Endothelial cell of umbilical vein (primary cell): ENCODE measurements at regions not wholly inside any gene's neighbourhood (a gene's known extent, or its start where the extent isn't known, plus 50 kb on each side); places are given as distances from the start of the nearest gene placed in this dataset.

Source experiments
- BruUV-seq: library from RNA; stranded (reverse); fragments of 400-500 nt; replicated peaks from 2 replicates; lab custom pipeline; 2021; lab: Mats Ljungman, UMichigan
- CTCF ChIA-PET: fragments of 300-600, 350-600 bp; sonication (Branson Sonifier 250); formaldehyde crosslinking; loops from one replicate; lab custom pipeline; 2021; ENCODE audit warnings: antibody characterized with exemption, inconsistent platforms; lab: Charles Lee
- POLR2A ChIA-PET: fragments of 300-600, 350-600 bp; sonication (Branson Sonifier 250); formaldehyde crosslinking; loops from one replicate; lab custom pipeline; 2021; ENCODE audit warnings: antibody characterized with exemption, inconsistent platforms; lab: Charles Lee
- DNase-seq: peaks from one replicate; pipeline ENCODE4 v3.0.0-alpha.2; 2011; ENCODE audit warnings: low read depth, low spot score
- FAIRE-seq: peaks from 2 replicates; lab custom pipeline; 2011; peaks lifted over from hg19 to GRCh38; lab: Jason Lieb, UNC
- H2AFZ ChIP-seq: 2 replicates; pipeline ENCODE4 v1.6.0; 2012; ENCODE audit warnings: low read depth, low read length, control low read depth, inconsistent platforms
- H3K27ac ChIP-seq: 2 replicates; pipeline ENCODE4 v1.5.1; 2011; ENCODE audit warnings: low read depth, mild to moderate bottlenecking, control low read depth, low read length, moderate library complexity; ENCODE audit not compliant: insufficient read depth
- H3K27me3 ChIP-seq, 2 experiments: 2 replicates each; pipeline versions ENCODE4 v1.6.0 to v1.6.1; 2011; ENCODE audit warnings: low read length in 2 of 2, mixed read lengths in 1 of 2; ENCODE audit not compliant: control insufficient read depth in 2 of 2, insufficient read depth in 2 of 2
- H3K36me3 ChIP-seq, 2 experiments: 2 replicates in 1 of 2; 3 replicates in 1 of 2; pipeline ENCODE4 v1.5.1; 2011; ENCODE audit warnings: low read length in 2 of 2, mild to moderate bottlenecking in 1 of 2, moderate library complexity in 1 of 2; ENCODE audit not compliant: control insufficient read depth in 2 of 2, insufficient read depth in 2 of 2; ENCODE audit errors: extremely low read depth in 1 of 2
- H3K4me1 ChIP-seq: 3 replicates; pipeline ENCODE4 v1.5.1; 2011; ENCODE audit warnings: mild to moderate bottlenecking, low read length; ENCODE audit not compliant: control insufficient read depth, insufficient read depth; ENCODE audit errors: extremely low read depth
- H3K4me2 ChIP-seq: 2 replicates; pipeline ENCODE4 v1.6.1; 2011; ENCODE audit warnings: low read length, control low read depth, mixed read lengths; ENCODE audit not compliant: insufficient read depth
- H3K4me3 ChIP-seq, 3 experiments: fragments of 200-600 bp in 1 of 3; sonication (generic), shearing (Covaris generic) in 1 of 3; replicated peaks in 1 of 3; 2 replicates each; pipeline ENCODE4 v1.5.1; 2011 to 2016; ENCODE audit warnings: control low read depth in 3 of 3, low read length in 3 of 3, mild to moderate bottlenecking in 2 of 3, inconsistent platforms in 1 of 3, low read depth in 1 of 3, moderate library complexity in 1 of 3; ENCODE audit not compliant: insufficient read depth in 1 of 3
- H3K79me2 ChIP-seq: 2 replicates; pipeline ENCODE4 v1.6.0; 2012; ENCODE audit warnings: low read length, inconsistent platforms; ENCODE audit not compliant: control insufficient read depth, insufficient read depth
- H3K9ac ChIP-seq: replicated peaks from 2 replicates; pipeline ENCODE3; 2011; ENCODE audit warnings: low read length, control low read depth; ENCODE audit not compliant: insufficient read depth; ENCODE audit errors: extremely low read depth
- H3K9me1 ChIP-seq: replicated peaks from 3 replicates; pipeline ENCODE4 v1.6.0; 2011; ENCODE audit warnings: mild to moderate bottlenecking, low read length; ENCODE audit not compliant: control insufficient read depth, insufficient read depth; ENCODE audit errors: extremely low read depth
- H3K9me3 ChIP-seq: replicated peaks from 2 replicates; pipeline ENCODE4 v1.5.1; 2012; ENCODE audit warnings: low read length, inconsistent platforms; ENCODE audit not compliant: control insufficient read depth, insufficient read depth
- H4K20me1 ChIP-seq: replicated peaks from 2 replicates; pipeline ENCODE3; 2011; ENCODE audit warnings: mild to moderate bottlenecking, low read length; ENCODE audit not compliant: control insufficient read depth, insufficient read depth; ENCODE audit errors: extremely low read depth
- EZH2 ChIP-seq: IDR thresholded peaks from 2 replicates; pipeline ENCODE4 v1.6.1; 2012; ENCODE audit warnings: borderline replicate concordance, low read depth, mild to moderate bottlenecking, moderate library complexity, low read length, inconsistent platforms; ENCODE audit not compliant: severe bottlenecking
- FOS ChIP-seq: IDR thresholded peaks from 2 replicates; pipeline ENCODE4 v1.6.1; 2011; ENCODE audit warnings: mild to moderate bottlenecking, low read length, moderate library complexity, borderline replicate concordance; ENCODE audit not compliant: insufficient read depth
- GATA2 ChIP-seq: IDR thresholded peaks from 2 replicates; pipeline ENCODE4 v1.7.0; 2011; ENCODE audit warnings: low read depth, mild to moderate bottlenecking, moderate library complexity, mixed read lengths, low read length; ENCODE audit not compliant: insufficient read length, insufficient read depth
- JUN ChIP-seq: IDR thresholded peaks from 2 replicates; pipeline ENCODE4 v1.6.1; 2011; ENCODE audit warnings: borderline replicate concordance, low read depth; ENCODE audit not compliant: insufficient read length, insufficient read depth
- MYC ChIP-seq: IDR thresholded peaks from one replicate; pipeline ENCODE4 v1.6.1; 2011; ENCODE audit warnings: mild to moderate bottlenecking, low read depth, low read length
- POLR2A ChIP-seq: IDR thresholded peaks from 2 replicates; pipeline ENCODE4 v1.6.1; 2012; ENCODE audit warnings: low read depth, mild to moderate bottlenecking, control low read depth, low read length
- POLR2AphosphoS5 ChIP-seq: IDR thresholded peaks from 2 replicates; pipeline ENCODE4 v1.6.1; 2012; ENCODE audit warnings: low read depth, mild to moderate bottlenecking, control low read depth, low read length, moderate library complexity; ENCODE audit not compliant: insufficient read depth
- dilution Hi-C: fragments of 300-500 bp; cut with MboI; formaldehyde crosslinking; loops from one replicate; pipeline ENCODE4 v1.15.0; 2019; ENCODE audit warnings: low sequenced_read_pairs; ENCODE audit not compliant: extremely low pct_ligation_motif_present
- intact Hi-C: fragments of 100-400 bp; cut with micrococcal nuclease; formaldehyde crosslinking; loops from one replicate; pipeline ENCODE4 v1.10.0; 2022
- TF ChIP-seq, protein P1 (sequence below), 2 donors: IDR thresholded peaks; 1 replicate in 1 of 2; 2 replicates in 1 of 2; pipeline ENCODE4 v1.5.1; 2011; ENCODE audit warnings: low read length in 2 of 2, mild to moderate bottlenecking in 2 of 2, moderate library complexity in 2 of 2, control low read depth in 1 of 2, inconsistent platforms in 1 of 2, low read depth in 1 of 2; ENCODE audit not compliant: insufficient read depth in 1 of 2; ENCODE audit errors: extremely low read depth in 1 of 2
- TF ChIP-seq, protein P2 (sequence below): IDR thresholded peaks from 2 replicates; pipeline ENCODE4 v1.6.1; 2011; ENCODE audit not compliant: insufficient read depth, insufficient read length

DNA sequence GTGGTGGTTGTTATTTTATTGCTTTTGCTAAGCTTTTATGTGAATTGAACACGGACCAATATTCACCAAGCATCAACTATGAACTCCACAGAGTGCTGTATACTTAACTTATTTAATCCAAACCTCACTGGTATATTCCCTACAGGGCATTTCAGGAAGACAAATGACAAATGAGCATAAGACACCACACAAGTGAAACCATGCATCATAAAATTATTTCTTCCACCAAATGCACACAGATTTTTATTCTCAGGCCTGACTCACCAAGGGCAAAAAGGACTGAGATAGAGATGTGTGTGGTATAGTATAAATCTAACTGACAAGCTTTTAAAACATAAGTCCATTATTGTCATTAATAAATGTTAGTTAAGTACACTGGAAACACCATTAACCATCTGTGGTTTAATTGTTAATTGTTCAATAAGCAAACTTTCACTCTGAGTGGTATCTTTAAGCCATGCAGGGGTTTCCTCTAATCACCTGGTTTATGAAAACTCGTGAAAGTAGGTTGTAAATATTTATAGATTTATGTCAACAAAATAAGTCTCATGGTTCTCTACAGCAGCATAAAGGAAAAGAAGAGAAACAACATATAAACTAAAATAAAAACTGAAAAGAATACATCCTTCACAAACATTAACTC, 77.6 kb upstream of the CRIM1 start:
- Histone ChIP-seq H3K27me3 (no peaks in the 10 kb centered on the region), H3K27ac (no peak overlapping the region), H2AFZ (no peak overlapping the region), H3K9me3 (no peaks in the 10 kb centered on the region), H3K9me1 (no peaks in the 10 kb centered on the region), H3K4me2 (no peak overlapping the region), H3K79me2 (no peaks in the 10 kb centered on the region), H3K4me1 (no peaks in the 10 kb centered on the region), H3K4me3 (no peak overlapping the region), H4K20me1 (no peaks in the 10 kb centered on the region), H3K36me3 (no peaks in the 10 kb centered on the region), H3K9ac (no peak overlapping the region)
- ChIA-PET POLR2A (no interaction called here), CTCF (no interaction called here)
- no TSS peak for BruUV-seq
- DNase-seq (no peak), FAIRE-seq (no peak)
- dilution Hi-C loops (no loop called here), intact Hi-C loops (no loop called here)
- TF ChIP-seq MYC (no peak), EZH2 (no peak), JUN (no peak), POLR2A (no peak), FOS (no peak), POLR2AphosphoS5 (no peak), GATA2 (no peak)
- TF ChIP-seq, protein P1, sequence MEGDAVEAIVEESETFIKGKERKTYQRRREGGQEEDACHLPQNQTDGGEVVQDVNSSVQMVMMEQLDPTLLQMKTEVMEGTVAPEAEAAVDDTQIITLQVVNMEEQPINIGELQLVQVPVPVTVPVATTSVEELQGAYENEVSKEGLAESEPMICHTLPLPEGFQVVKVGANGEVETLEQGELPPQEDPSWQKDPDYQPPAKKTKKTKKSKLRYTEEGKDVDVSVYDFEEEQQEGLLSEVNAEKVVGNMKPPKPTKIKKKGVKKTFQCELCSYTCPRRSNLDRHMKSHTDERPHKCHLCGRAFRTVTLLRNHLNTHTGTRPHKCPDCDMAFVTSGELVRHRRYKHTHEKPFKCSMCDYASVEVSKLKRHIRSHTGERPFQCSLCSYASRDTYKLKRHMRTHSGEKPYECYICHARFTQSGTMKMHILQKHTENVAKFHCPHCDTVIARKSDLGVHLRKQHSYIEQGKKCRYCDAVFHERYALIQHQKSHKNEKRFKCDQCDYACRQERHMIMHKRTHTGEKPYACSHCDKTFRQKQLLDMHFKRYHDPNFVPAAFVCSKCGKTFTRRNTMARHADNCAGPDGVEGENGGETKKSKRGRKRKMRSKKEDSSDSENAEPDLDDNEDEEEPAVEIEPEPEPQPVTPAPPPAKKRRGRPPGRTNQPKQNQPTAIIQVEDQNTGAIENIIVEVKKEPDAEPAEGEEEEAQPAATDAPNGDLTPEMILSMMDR (IDR thresholded peaks at IDR 0.05; ENCODE audit: extremely low read depth in 1 of 2, insufficient read depth in 1 of 2, low read depth in 1 of 2, low read length in 2 of 2), result no peak
- TF ChIP-seq, protein P2, sequence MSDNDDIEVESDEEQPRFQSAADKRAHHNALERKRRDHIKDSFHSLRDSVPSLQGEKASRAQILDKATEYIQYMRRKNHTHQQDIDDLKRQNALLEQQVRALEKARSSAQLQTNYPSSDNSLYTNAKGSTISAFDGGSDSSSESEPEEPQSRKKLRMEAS, result no peak
